ENCODE measurements at regions not wholly inside any gene's neighbourhood (a gene's known extent, or its start where the extent isn't known, plus 50 kb on each side); places are given as distances from the start of the nearest gene placed in this dataset.
A peak's percentile ranks its signal among the peaks of the same experiment; 100 is the strongest.

DNA sequence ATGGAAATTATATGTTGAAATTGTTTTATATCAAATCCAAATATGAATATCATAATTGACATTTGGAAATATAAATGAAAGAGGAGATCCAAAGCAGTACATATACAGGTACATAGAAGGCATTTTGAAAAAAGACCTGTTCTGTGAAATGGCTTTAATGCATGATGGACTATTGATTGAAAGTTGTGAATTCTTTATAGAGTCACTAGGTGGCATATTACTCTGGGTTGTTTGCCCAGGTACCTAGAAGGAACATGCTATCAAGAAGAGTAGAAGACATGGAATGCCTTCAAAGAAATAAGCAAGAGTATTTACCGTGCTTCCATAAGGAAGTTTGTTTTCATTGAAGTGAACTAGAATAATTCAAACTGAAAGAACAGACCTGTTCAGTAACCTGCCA lies 160.0 kb upstream of the ANK3 start:
- TF ChIP-seq CTCF (IDR thresholded peaks at IDR 0.05; ENCODE audit: insufficient read depth, low read length, poor library complexity, severe bottlenecking), result peak; percentile 46
- H3K36me3 ChIP-seq (ENCODE audit: control insufficient read depth, insufficient read depth, low read length), result no peaks in the 10 kb centered on the region
- H3K27me3 ChIP-seq (ENCODE audit: control insufficient read depth, insufficient read depth, low read length), result no peaks in the 10 kb centered on the region
- H3K4me3 ChIP-seq (ENCODE audit: low read depth, low read length), result no peak overlapping the region
- DNase-seq (ENCODE audit: low read depth), result no peak

DNA sequence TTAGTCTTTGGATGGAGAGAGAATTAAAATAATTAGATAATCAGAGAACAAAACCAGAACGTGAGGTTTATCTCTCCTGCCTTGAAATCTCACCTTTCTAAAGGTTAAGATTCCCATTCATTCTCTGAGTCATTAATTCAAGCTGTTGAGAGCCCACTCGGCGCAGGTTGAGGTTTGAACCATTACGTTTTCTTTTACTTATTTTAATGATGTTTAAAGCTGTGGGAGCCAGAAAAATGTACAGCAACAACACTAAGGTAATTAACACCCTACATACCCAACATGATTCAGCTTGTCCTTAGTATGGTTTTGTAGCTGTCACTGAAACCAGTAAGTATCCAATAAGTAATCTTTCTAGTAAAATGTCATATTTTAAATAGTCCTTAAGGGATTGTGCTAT lies 153.0 kb upstream of the ANK3 start:
- Histone ChIP-seq H3K27me3 (ENCODE audit: control insufficient read depth, insufficient read depth, low read length) (no peaks in the 10 kb centered on the region), H3K36me3 (ENCODE audit: control insufficient read depth, insufficient read depth, low read length) (no peaks in the 10 kb centered on the region), H3K4me3 (ENCODE audit: low read depth, low read length) (no peak overlapping the region)
- no peak for TF ChIP-seq CTCF (IDR thresholded peaks at IDR 0.05; ENCODE audit: insufficient read depth, low read length, poor library complexity, severe bottlenecking)
- DNase-seq (ENCODE audit: low read depth), result no peak

- no peak overlapping the region for H3K4me3 ChIP-seq (ENCODE audit: low read depth, low read length)
- H3K27me3 ChIP-seq (ENCODE audit: control insufficient read depth, insufficient read depth, low read length), result no peaks in the 10 kb centered on the region
- no peak for DNase-seq (ENCODE audit: low read depth)
- H3K36me3 ChIP-seq (ENCODE audit: control insufficient read depth, insufficient read depth, low read length), result no peaks in the 10 kb centered on the region
- TF ChIP-seq CTCF (IDR thresholded peaks at IDR 0.05; ENCODE audit: insufficient read depth, low read length, poor library complexity, severe bottlenecking), result no peak
These were observed 151.8 kb upstream of the ANK3 start for GRCh38 chr10:60541451-60541850.

DNA sequence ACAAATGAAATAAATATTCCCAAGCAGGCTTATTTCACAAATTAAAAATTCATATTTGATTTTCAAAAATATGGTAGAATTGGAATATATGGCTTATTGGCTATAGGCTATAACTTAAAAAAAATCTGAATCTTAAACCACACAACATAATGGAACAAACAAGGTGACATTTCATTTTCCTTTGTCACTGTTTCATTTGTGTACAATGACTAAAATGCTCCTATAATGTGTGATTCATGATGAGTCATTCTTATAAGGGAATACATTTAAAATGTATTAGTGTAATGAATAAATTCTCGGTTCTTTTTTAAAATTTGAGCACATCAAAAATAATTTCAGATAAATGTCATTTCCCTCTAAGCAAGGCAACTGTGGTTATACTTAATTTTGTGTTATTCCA lies 148.0 kb upstream of the ANK3 start:
- H3K4me3 ChIP-seq (ENCODE audit: low read depth, low read length), result no peak overlapping the region
- TF ChIP-seq CTCF (IDR thresholded peaks at IDR 0.05; ENCODE audit: insufficient read depth, low read length, poor library complexity, severe bottlenecking), result no peak
- no peaks in the 10 kb centered on the region for H3K27me3 ChIP-seq (ENCODE audit: control insufficient read depth, insufficient read depth, low read length)
- no peaks in the 10 kb centered on the region for H3K36me3 ChIP-seq (ENCODE audit: control insufficient read depth, insufficient read depth, low read length)
- DNase-seq (ENCODE audit: low read depth), result no peak

DNA sequence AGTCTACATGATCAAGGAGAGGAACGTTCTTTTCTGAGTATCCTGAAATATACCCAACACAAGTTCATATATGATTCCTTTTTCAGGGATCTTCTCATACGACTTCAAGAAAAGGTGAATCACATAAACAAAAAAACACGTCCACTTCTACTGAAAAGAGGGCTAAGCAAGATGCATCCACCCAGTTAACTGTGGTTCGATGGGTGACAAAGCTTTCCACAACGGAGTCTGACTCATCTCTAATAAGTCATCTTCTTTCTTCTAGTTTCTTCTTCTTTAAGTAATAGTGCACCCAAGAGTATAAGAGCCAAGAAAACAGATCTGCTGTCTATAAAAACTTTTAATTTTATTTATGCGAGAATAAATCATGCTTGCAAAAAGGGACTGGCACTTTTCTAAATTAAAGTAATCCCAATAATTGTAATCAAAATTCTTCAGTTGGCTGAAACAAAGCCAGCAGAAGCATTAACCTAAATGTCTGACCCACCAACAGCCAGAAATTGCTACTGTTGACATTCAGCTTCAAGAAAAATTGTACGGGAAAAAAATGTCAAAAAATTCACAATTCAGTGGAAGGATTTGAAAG lies 146.9 kb upstream of the ANK3 start:
- TF ChIP-seq CTCF (IDR thresholded peaks at IDR 0.05; ENCODE audit: insufficient read depth, low read length, poor library complexity, severe bottlenecking), result no peak
- H3K36me3 ChIP-seq (ENCODE audit: control insufficient read depth, insufficient read depth, low read length), result no peaks in the 10 kb centered on the region
- peak; percentile 70 for DNase-seq (ENCODE audit: low read depth)
- H3K4me3 ChIP-seq (ENCODE audit: low read depth, low read length), result no peak overlapping the region
- H3K27me3 ChIP-seq (ENCODE audit: control insufficient read depth, insufficient read depth, low read length), result no peaks in the 10 kb centered on the region

DNA sequence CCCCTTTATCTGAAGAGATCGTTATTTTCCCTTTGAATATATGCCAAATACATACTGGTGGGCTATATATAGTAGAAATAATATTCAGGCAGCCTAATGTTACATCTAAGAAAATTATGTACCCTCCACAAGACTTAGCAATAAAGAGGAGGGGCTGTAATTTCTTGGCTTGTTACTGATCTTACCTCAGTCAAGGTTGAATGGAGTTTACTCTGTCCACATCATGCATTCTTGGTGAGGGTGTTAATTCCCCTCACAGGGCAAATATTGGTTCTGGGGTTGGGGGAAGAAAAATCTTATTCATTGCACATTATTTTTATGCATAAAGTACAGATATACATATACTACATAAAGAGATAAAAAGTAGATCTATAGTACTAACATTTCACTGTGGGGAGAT lies 145.8 kb upstream of the ANK3 start:
- H3K27me3 ChIP-seq (ENCODE audit: control insufficient read depth, insufficient read depth, low read length), result no peaks in the 10 kb centered on the region
- DNase-seq (ENCODE audit: low read depth), result no peak
- no peaks in the 10 kb centered on the region for H3K36me3 ChIP-seq (ENCODE audit: control insufficient read depth, insufficient read depth, low read length)
- no peak overlapping the region for H3K4me3 ChIP-seq (ENCODE audit: low read depth, low read length)
- TF ChIP-seq CTCF (IDR thresholded peaks at IDR 0.05; ENCODE audit: insufficient read depth, low read length, poor library complexity, severe bottlenecking), result no peak

Data from kidney epithelial cell (primary cell).